ENCODE measurements at regions not wholly inside any gene's neighbourhood (a gene's known extent, or its start where the extent isn't known, plus 50 kb on each side); places are given as distances from the start of the nearest gene placed in this dataset.

- no TSS peak for BruUV-seq (replicated peaks)
- peaks cover 4% of the 10 kb centered on the region for H3K9me3 Mint-ChIP-seq (ENCODE audit: unreplicated experiment)
- H3K27ac Mint-ChIP-seq (ENCODE audit: unreplicated experiment): no peak overlapping the region
- Histone ChIP-seq H3K9me3 (no peaks in the 10 kb centered on the region), H3K27me3 (replicated peaks; ENCODE audit: control insufficient read depth, insufficient read depth, low read length) (no peaks in the 10 kb centered on the region), H3K4me3 (ENCODE audit: low read depth, low read length) (no peak overlapping the region), H3K4me1 (no peaks in the 10 kb centered on the region), H3K36me3 (ENCODE audit: control insufficient read depth, insufficient read depth, low read length) (no peaks in the 10 kb centered on the region)
- intact Hi-C loops (cut with micrococcal nuclease; ENCODE audit: unreplicated experiment): no loop called here
- H3K36me3 Mint-ChIP-seq (ENCODE audit: insufficient read depth, unreplicated experiment): no peaks in the 10 kb centered on the region
- no peaks in the 10 kb centered on the region for H3K4me1 Mint-ChIP-seq (ENCODE audit: low read depth, unreplicated experiment)
- no peaks in the 10 kb centered on the region for H3K27me3 Mint-ChIP-seq (ENCODE audit: insufficient read depth, unreplicated experiment)
- TF ChIP-seq CTCF (IDR thresholded peaks at IDR 0.05; ENCODE audit: insufficient read depth in 1 of 2, low read depth in 1 of 2, low read length in 1 of 2, severe bottlenecking in 1 of 2, unreplicated experiment in 1 of 2): no peak
- DNase-seq: no peak
- no peak overlapping the region for H3K4me3 Mint-ChIP-seq (ENCODE audit: unreplicated experiment)
- ChIA-PET POLR2A (no interaction called here), CTCF (no interaction called here)
These were observed 606.0 kb upstream of the LCORL start for GRCh38 chr4:18627447-18628005.

- H3K9me3 ChIP-seq: no peaks in the 10 kb centered on the region
- H3K27ac Mint-ChIP-seq (ENCODE audit: unreplicated experiment): no peak overlapping the region
- no peaks in the 10 kb centered on the region for H3K4me1 ChIP-seq
- DNase-seq: no peak
- intact Hi-C loops (cut with micrococcal nuclease; ENCODE audit: unreplicated experiment): no loop called here
- no peak for TF ChIP-seq CTCF (IDR thresholded peaks at IDR 0.05; ENCODE audit: insufficient read depth in 1 of 2, low read depth in 1 of 2, low read length in 1 of 2, severe bottlenecking in 1 of 2, unreplicated experiment in 1 of 2)
- ChIA-PET POLR2A (no interaction called here), CTCF (no interaction called here)
- no peak overlapping the region for H3K4me3 Mint-ChIP-seq (ENCODE audit: unreplicated experiment)
- no peak overlapping the region for H3K4me3 ChIP-seq (ENCODE audit: low read depth, low read length)
- H3K27me3 Mint-ChIP-seq (ENCODE audit: insufficient read depth, unreplicated experiment): no peaks in the 10 kb centered on the region
- no peaks in the 10 kb centered on the region for H3K27me3 ChIP-seq (replicated peaks; ENCODE audit: control insufficient read depth, insufficient read depth, low read length)
- no peaks in the 10 kb centered on the region for H3K4me1 Mint-ChIP-seq (ENCODE audit: low read depth, unreplicated experiment)
- no peaks in the 10 kb centered on the region for H3K36me3 Mint-ChIP-seq (ENCODE audit: insufficient read depth, unreplicated experiment)
- H3K36me3 ChIP-seq (ENCODE audit: control insufficient read depth, insufficient read depth, low read length): no peaks in the 10 kb centered on the region
- H3K9me3 Mint-ChIP-seq (ENCODE audit: unreplicated experiment): no peaks in the 10 kb centered on the region
- no TSS peak for BruUV-seq (replicated peaks)
These were observed 605.4 kb upstream of the LCORL start for GRCh38 chr4:18626996-18627395.

- no peaks in the 10 kb centered on the region for H3K9me3 Mint-ChIP-seq (ENCODE audit: unreplicated experiment)
- ChIA-PET POLR2A (no interaction called here), CTCF (no interaction called here)
- no peak overlapping the region for H3K27ac Mint-ChIP-seq (ENCODE audit: unreplicated experiment)
- no peaks in the 10 kb centered on the region for H3K9me3 ChIP-seq
- no peaks in the 10 kb centered on the region for H3K27me3 Mint-ChIP-seq (ENCODE audit: insufficient read depth, unreplicated experiment)
- no peak for DNase-seq
- no TSS peak for BruUV-seq (replicated peaks)
- TF ChIP-seq CTCF (IDR thresholded peaks at IDR 0.05; ENCODE audit: insufficient read depth in 1 of 2, low read depth in 1 of 2, low read length in 1 of 2, severe bottlenecking in 1 of 2, unreplicated experiment in 1 of 2): no peak
- no peak overlapping the region for H3K4me3 Mint-ChIP-seq (ENCODE audit: unreplicated experiment)
- H3K36me3 Mint-ChIP-seq (ENCODE audit: insufficient read depth, unreplicated experiment): no peaks in the 10 kb centered on the region
- no peak overlapping the region for H3K4me3 ChIP-seq (ENCODE audit: low read depth, low read length)
- H3K4me1 Mint-ChIP-seq (ENCODE audit: low read depth, unreplicated experiment): no peaks in the 10 kb centered on the region
- H3K36me3 ChIP-seq (ENCODE audit: control insufficient read depth, insufficient read depth, low read length): no peaks in the 10 kb centered on the region
- intact Hi-C loops (cut with micrococcal nuclease; ENCODE audit: unreplicated experiment): no loop called here
- no peaks in the 10 kb centered on the region for H3K4me1 ChIP-seq
- H3K27me3 ChIP-seq (replicated peaks; ENCODE audit: control insufficient read depth, insufficient read depth, low read length): no peaks in the 10 kb centered on the region
These were observed 604.8 kb upstream of the LCORL start for GRCh38 chr4:18626366-18626765.

All from Caco-2 (cell line).